Right atrium auricular region (tissue), 2 donors: ENCODE measurements at regions not wholly inside any gene's neighbourhood (a gene's known extent, or its start where the extent isn't known, plus 50 kb on each side); places are given as distances from the start of the nearest gene placed in this dataset.

Source experiments
- DNase-seq: peaks from one replicate; pipeline ENCODE4 v3.0.0-alpha.2; 2019; ENCODE audit warnings: low spot score
- H3K27ac ChIP-seq, 2 donors: fragments of 200-600 bp; sonication (generic); 1 replicate in 1 of 2; 2 replicates in 1 of 2; pipeline ENCODE4 v1.5.1; 2016 to 2019
- H3K27me3 ChIP-seq, 2 donors: fragments of 200-600 bp; sonication (generic); one replicate each; pipeline versions ENCODE4 v1.5.1 to v1.6.0; 2017 to 2019
- H3K36me3 ChIP-seq: fragments of 200-600 bp; sonication (generic); one replicate; pipeline ENCODE4 v1.5.1; 2016
- H3K4me1 ChIP-seq, 2 donors: fragments of 200-600 bp; sonication (generic); one replicate each; pipeline versions ENCODE4 v1.5.1 to v1.6.0; 2017 to 2019
- H3K4me3 ChIP-seq, 2 donors: fragments of 200-600 bp; sonication (generic); 1 replicate in 1 of 2; 2 replicates in 1 of 2; pipeline ENCODE4 v1.5.1; 2017 to 2019; ENCODE audit warnings: mild to moderate bottlenecking in 1 of 2, moderate library complexity in 1 of 2
- H3K9me3 ChIP-seq, 2 donors: fragments of 200-600 bp; sonication (generic); one replicate each; pipeline ENCODE4 v1.5.1; 2019
- CTCF ChIP-seq, 2 donors: fragments of 200-600 bp; sonication (generic); IDR thresholded peaks; one replicate each; pipeline ENCODE4 v1.5.1; 2019; ENCODE audit warnings: antibody characterized with exemption in 2 of 2

- H3K27me3 ChIP-seq, result no peaks in the 10 kb centered on the region
- no peaks in the 10 kb centered on the region for H3K4me1 ChIP-seq
- TF ChIP-seq CTCF (IDR thresholded peaks at IDR 0.05), result no peak
- H3K9me3 ChIP-seq, result no peaks in the 10 kb centered on the region
- no peaks in the 10 kb centered on the region for H3K36me3 ChIP-seq
- H3K27ac ChIP-seq, result no peak overlapping the region
- DNase-seq, result no peak
- no peak overlapping the region for H3K4me3 ChIP-seq
Measured at GRCh38 chr3:70780790-70781189, 468.4 kb upstream of the MDFIC2 start.

GRCh38 chr3:70779296-70779695 lies 466.9 kb upstream of the MDFIC2 start:
- Histone ChIP-seq H3K36me3 (no peaks in the 10 kb centered on the region), H3K4me1 (no peaks in the 10 kb centered on the region), H3K27me3 (no peaks in the 10 kb centered on the region), H3K27ac (no peak overlapping the region), H3K9me3 (no peaks in the 10 kb centered on the region), H3K4me3 (no peak overlapping the region)
- DNase-seq, result no peak
- TF ChIP-seq CTCF (IDR thresholded peaks at IDR 0.05), result no peak

GRCh38 chr3:70776081-70776480 lies 463.6 kb upstream of the MDFIC2 start:
- H3K27me3 ChIP-seq, result no peaks in the 10 kb centered on the region
- no peaks in the 10 kb centered on the region for H3K36me3 ChIP-seq
- DNase-seq, result no peak
- H3K27ac ChIP-seq, result no peak overlapping the region
- TF ChIP-seq CTCF (IDR thresholded peaks at IDR 0.05), result no peak
- no peaks in the 10 kb centered on the region for H3K9me3 ChIP-seq
- H3K4me3 ChIP-seq, result no peak overlapping the region
- no peaks in the 10 kb centered on the region for H3K4me1 ChIP-seq

- no peaks in the 10 kb centered on the region for H3K9me3 ChIP-seq
- no peaks in the 10 kb centered on the region for H3K36me3 ChIP-seq
- DNase-seq, result no peak
- H3K4me3 ChIP-seq, result no peak overlapping the region
- H3K27me3 ChIP-seq, result no peaks in the 10 kb centered on the region
- no peak overlapping the region for H3K27ac ChIP-seq
- no peak for TF ChIP-seq CTCF (IDR thresholded peaks at IDR 0.05)
- no peaks in the 10 kb centered on the region for H3K4me1 ChIP-seq
Measured at GRCh38 chr3:70775257-70775656, 462.8 kb upstream of the MDFIC2 start.

- TF ChIP-seq CTCF (IDR thresholded peaks at IDR 0.05), result no peak
- no peaks in the 10 kb centered on the region for H3K9me3 ChIP-seq
- DNase-seq, result no peak
- H3K27ac ChIP-seq, result no peak overlapping the region
- H3K4me3 ChIP-seq, result no peak overlapping the region
- no peaks in the 10 kb centered on the region for H3K4me1 ChIP-seq
- no peaks in the 10 kb centered on the region for H3K36me3 ChIP-seq
- no peaks in the 10 kb centered on the region for H3K27me3 ChIP-seq
Measured at GRCh38 chr3:70774641-70775040, 462.2 kb upstream of the MDFIC2 start.

- H3K36me3 ChIP-seq, result no peaks in the 10 kb centered on the region
- no peak overlapping the region for H3K4me3 ChIP-seq
- H3K4me1 ChIP-seq, result no peaks in the 10 kb centered on the region
- no peak for DNase-seq
- no peak for TF ChIP-seq CTCF (IDR thresholded peaks at IDR 0.05)
- H3K27me3 ChIP-seq, result no peaks in the 10 kb centered on the region
- H3K9me3 ChIP-seq, result no peaks in the 10 kb centered on the region
- no peak overlapping the region for H3K27ac ChIP-seq
Measured at GRCh38 chr3:70771426-70772147, 459.1 kb upstream of the MDFIC2 start.
